HepG2 (cell line): ENCODE measurements at regions not wholly inside any gene's neighbourhood (a gene's known extent, or its start where the extent isn't known, plus 50 kb on each side); places are given as distances from the start of the nearest gene placed in this dataset.

ENCODE experiments used
- GZF1 ChIP-seq: sonication (generic); formaldehyde crosslinking; IDR thresholded peaks from 2 replicates; pipeline ENCODE4 v1.5.1; 2020; ENCODE audit warnings: mild to moderate bottlenecking, missing genetic modification reagents
- HMG20A ChIP-seq: IDR thresholded peaks from 2 replicates; pipeline ENCODE4 v1.6.1; 2016; ENCODE audit warnings: borderline replicate concordance
- HNF4G ChIP-seq, 2 experiments: sonication (generic) in 1 of 2; formaldehyde crosslinking in 1 of 2; IDR thresholded peaks; 2 replicates each; pipeline versions ENCODE4 v1.4.0 to v1.6.1; 2011 to 2020; ENCODE audit warnings: borderline replicate concordance in 2 of 2, low read depth in 2 of 2, mild to moderate bottlenecking in 2 of 2, low read length in 1 of 2, missing genetic modification reagents in 1 of 2, moderate library complexity in 1 of 2
- KLF6 ChIP-seq: IDR thresholded peaks from 2 replicates; pipeline ENCODE4 v1.8.0; 2016; ENCODE audit warnings: missing biosample characterization, missing genetic modification reagents
- MIER2 ChIP-seq: IDR thresholded peaks from 2 replicates; pipeline ENCODE4 v1.6.1; 2016; ENCODE audit warnings: missing biosample characterization, missing genetic modification reagents
- NFIC ChIP-seq: IDR thresholded peaks from 2 replicates; pipeline ENCODE4 v1.6.1; 2012; ENCODE audit warnings: mild to moderate bottlenecking, low read length, inconsistent platforms
- SUZ12 ChIP-seq: fragments of 150-350 bp; IDR thresholded peaks from 2 replicates; pipeline ENCODE4 v1.6.1; 2014; ENCODE audit warnings: low read depth, low read length
- THYN1 ChIP-seq: sonication (generic); formaldehyde crosslinking; IDR thresholded peaks from 2 replicates; pipeline ENCODE4 v1.8.1; 2023; ENCODE audit warnings: low read depth, mild to moderate bottlenecking, moderate library complexity, missing genetic modification reagents, borderline replicate concordance
- ZC3H13 ChIP-seq: sonication (generic); formaldehyde crosslinking; IDR thresholded peaks from 2 replicates; pipeline ENCODE4 v1.8.1; 2023; ENCODE audit warnings: mild to moderate bottlenecking, missing genetic modification reagents, moderate library complexity
- ZNF225 ChIP-seq: sonication (generic); formaldehyde crosslinking; IDR thresholded peaks from 2 replicates; pipeline ENCODE4 v1.4.0; 2020; ENCODE audit warnings: mild to moderate bottlenecking, missing genetic modification reagents
- ZNF251 ChIP-seq: sonication (generic); formaldehyde crosslinking; IDR thresholded peaks from 2 replicates; pipeline ENCODE4 v1.9.0; 2021; ENCODE audit warnings: mild to moderate bottlenecking, missing genetic modification reagents
- ZNF33B ChIP-seq: sonication (generic); formaldehyde crosslinking; IDR thresholded peaks from 2 replicates; pipeline ENCODE4 v1.5.1; 2020; ENCODE audit warnings: mild to moderate bottlenecking, missing genetic modification reagents
- ZNF547 ChIP-seq: sonication (generic); formaldehyde crosslinking; IDR thresholded peaks from 2 replicates; pipeline ENCODE4 v1.5.1; 2020; ENCODE audit warnings: mild to moderate bottlenecking, missing genetic modification reagents
- ZNF841 ChIP-seq: sonication (generic); formaldehyde crosslinking; IDR thresholded peaks from 2 replicates; pipeline ENCODE4 v1.8.1; 2023; ENCODE audit warnings: missing genetic modification reagents, borderline replicate concordance
- TF ChIP-seq, protein P1 (sequence below): sonication (generic); formaldehyde crosslinking; IDR thresholded peaks from 2 replicates; pipeline ENCODE4 v1.5.1; 2020; ENCODE audit warnings: mild to moderate bottlenecking, missing genetic modification reagents, borderline replicate concordance
- TF ChIP-seq, protein P2 (sequence below): sonication (generic); formaldehyde crosslinking; conservative IDR thresholded peaks from 2 replicates; pipeline ENCODE4 v1.4.0; 2020; ENCODE audit warnings: mild to moderate bottlenecking, missing genetic modification reagents, moderate library complexity
- TF ChIP-seq, protein P3 (sequence below): IDR thresholded peaks from 2 replicates; pipeline ENCODE4 v1.6.1; 2018; ENCODE audit warnings: missing genetic modification reagents

DNA sequence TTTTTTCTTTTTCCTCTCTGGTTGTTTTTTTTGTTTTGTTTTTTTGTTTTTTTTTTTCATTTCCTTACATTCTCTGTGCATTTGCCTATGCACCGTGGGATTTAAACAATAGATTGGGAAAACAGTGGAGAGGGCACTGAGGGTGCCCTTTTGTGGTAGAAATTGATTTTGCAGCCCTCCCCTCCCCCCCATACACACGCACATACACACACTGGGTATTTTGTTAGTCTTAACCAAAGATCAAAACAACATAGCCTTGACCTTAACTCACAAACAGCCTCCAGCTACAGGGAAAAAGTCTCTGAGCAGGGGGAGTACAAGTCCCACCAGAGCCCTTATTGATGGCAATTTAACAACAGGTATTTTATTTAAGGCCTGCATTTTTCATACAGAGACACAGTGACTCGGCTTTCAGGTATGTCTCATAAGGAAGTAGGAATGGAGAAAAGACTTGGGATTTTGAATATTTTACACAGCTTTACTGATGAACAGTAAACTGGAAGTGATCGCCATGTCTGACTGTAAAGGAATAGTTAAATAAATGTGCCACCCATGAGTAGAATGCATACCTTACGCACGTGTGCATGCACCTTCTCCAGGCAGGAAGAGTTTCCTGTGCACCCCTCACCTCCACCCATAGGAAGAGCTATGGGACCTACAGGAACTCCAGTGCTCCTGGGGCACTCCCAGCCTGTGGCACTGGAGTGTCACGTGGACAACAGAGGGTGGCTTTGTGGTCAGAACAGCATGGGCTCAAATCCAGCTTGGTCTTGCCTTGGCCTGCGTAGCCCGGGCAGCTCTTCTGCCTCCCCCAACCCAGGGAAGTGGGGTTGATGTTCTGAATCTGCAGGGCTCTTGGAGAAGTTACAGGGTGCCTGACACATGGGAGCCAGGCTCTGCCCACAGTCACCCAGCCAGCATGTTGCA, 266.4 kb downstream of the ANAPC1 start (continued):
- TF ChIP-seq, protein P1, sequence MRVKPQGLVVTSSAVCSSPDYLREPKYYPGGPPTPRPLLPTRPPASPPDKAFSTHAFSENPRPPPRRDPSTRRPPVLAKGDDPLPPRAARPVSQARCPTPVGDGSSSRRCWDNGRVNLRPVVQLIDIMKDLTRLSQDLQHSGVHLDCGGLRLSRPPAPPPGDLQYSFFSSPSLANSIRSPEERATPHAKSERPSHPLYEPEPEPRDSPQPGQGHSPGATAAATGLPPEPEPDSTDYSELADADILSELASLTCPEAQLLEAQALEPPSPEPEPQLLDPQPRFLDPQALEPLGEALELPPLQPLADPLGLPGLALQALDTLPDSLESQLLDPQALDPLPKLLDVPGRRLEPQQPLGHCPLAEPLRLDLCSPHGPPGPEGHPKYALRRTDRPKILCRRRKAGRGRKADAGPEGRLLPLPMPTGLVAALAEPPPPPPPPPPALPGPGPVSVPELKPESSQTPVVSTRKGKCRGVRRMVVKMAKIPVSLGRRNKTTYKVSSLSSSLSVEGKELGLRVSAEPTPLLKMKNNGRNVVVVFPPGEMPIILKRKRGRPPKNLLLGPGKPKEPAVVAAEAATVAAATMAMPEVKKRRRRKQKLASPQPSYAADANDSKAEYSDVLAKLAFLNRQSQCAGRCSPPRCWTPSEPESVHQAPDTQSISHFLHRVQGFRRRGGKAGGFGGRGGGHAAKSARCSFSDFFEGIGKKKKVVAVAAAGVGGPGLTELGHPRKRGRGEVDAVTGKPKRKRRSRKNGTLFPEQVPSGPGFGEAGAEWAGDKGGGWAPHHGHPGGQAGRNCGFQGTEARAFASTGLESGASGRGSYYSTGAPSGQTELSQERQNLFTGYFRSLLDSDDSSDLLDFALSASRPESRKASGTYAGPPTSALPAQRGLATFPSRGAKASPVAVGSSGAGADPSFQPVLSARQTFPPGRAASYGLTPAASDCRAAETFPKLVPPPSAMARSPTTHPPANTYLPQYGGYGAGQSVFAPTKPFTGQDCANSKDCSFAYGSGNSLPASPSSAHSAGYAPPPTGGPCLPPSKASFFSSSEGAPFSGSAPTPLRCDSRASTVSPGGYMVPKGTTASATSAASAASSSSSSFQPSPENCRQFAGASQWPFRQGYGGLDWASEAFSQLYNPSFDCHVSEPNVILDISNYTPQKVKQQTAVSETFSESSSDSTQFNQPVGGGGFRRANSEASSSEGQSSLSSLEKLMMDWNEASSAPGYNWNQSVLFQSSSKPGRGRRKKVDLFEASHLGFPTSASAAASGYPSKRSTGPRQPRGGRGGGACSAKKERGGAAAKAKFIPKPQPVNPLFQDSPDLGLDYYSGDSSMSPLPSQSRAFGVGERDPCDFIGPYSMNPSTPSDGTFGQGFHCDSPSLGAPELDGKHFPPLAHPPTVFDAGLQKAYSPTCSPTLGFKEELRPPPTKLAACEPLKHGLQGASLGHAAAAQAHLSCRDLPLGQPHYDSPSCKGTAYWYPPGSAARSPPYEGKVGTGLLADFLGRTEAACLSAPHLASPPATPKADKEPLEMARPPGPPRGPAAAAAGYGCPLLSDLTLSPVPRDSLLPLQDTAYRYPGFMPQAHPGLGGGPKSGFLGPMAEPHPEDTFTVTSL (CRISPR knock-in tag) = peak; percentile 86; the same call in 1 of the 2 replicates
- TF ChIP-seq, protein P2, sequence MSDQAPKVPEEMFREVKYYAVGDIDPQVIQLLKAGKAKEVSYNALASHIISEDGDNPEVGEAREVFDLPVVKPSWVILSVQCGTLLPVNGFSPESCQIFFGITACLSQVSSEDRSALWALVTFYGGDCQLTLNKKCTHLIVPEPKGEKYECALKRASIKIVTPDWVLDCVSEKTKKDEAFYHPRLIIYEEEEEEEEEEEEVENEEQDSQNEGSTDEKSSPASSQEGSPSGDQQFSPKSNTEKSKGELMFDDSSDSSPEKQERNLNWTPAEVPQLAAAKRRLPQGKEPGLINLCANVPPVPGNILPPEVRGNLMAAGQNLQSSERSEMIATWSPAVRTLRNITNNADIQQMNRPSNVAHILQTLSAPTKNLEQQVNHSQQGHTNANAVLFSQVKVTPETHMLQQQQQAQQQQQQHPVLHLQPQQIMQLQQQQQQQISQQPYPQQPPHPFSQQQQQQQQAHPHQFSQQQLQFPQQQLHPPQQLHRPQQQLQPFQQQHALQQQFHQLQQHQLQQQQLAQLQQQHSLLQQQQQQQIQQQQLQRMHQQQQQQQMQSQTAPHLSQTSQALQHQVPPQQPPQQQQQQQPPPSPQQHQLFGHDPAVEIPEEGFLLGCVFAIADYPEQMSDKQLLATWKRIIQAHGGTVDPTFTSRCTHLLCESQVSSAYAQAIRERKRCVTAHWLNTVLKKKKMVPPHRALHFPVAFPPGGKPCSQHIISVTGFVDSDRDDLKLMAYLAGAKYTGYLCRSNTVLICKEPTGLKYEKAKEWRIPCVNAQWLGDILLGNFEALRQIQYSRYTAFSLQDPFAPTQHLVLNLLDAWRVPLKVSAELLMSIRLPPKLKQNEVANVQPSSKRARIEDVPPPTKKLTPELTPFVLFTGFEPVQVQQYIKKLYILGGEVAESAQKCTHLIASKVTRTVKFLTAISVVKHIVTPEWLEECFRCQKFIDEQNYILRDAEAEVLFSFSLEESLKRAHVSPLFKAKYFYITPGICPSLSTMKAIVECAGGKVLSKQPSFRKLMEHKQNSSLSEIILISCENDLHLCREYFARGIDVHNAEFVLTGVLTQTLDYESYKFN (CRISPR knock-in tag) = peak; percentile 95
- TF ChIP-seq ZNF225 (CRISPR knock-in tag) = no peak
- TF ChIP-seq NFIC = peak; percentile 84; the same call in 1 of the 2 replicates
- TF ChIP-seq, protein P3, sequence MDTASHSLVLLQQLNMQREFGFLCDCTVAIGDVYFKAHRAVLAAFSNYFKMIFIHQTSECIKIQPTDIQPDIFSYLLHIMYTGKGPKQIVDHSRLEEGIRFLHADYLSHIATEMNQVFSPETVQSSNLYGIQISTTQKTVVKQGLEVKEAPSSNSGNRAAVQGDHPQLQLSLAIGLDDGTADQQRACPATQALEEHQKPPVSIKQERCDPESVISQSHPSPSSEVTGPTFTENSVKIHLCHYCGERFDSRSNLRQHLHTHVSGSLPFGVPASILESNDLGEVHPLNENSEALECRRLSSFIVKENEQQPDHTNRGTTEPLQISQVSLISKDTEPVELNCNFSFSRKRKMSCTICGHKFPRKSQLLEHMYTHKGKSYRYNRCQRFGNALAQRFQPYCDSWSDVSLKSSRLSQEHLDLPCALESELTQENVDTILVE = peak; percentile 21; the same call in 1 of the 2 replicates
- no peak; the same call in 1 of the 2 replicates for TF ChIP-seq ZNF33B (CRISPR knock-in tag)
- TF ChIP-seq ZNF547 = no peak
- no peak for TF ChIP-seq SUZ12
- no peak for TF ChIP-seq GZF1
- peak; percentile 51; the same call in 1 of the 2 replicates for TF ChIP-seq HNF4G (IDR thresholded peaks at IDR 0.05; ENCODE audit: borderline replicate concordance, low read depth, low read length)
- no peak; the same call in 1 of the 2 replicates for TF ChIP-seq HNF4G (CRISPR knock-in tag; IDR thresholded peaks at IDR 0.05; ENCODE audit: borderline replicate concordance, low read depth)
- TF ChIP-seq ZNF251 (CRISPR knock-in tag) = no peak
- TF ChIP-seq MIER2 (CRISPR knock-in tag) = 0 out of 2 replicates have a peak, but pooled peaks have one; percentile 24
- TF ChIP-seq THYN1 (CRISPR knock-in tag) = no peak
- TF ChIP-seq HMG20A (CRISPR knock-in tag) = peak; percentile 80; the same call in 1 of the 2 replicates
- no peak for TF ChIP-seq ZC3H13 (CRISPR knock-in tag)
- no peak for TF ChIP-seq ZNF841
- TF ChIP-seq KLF6 (CRISPR knock-in tag) = no peak
